ENCODE measurements at regions not wholly inside any gene's neighbourhood (a gene's known extent, or its start where the extent isn't known, plus 50 kb on each side); places are given as distances from the start of the nearest gene placed in this dataset.
"Not testable (repeated sequence)": the region's sequence is repeated elsewhere in the genome, so short reads cannot be mapped to it uniquely, and the experiment has no call there.

- H3K27ac ChIP-seq (ENCODE audit: low read depth, low read length): no peak overlapping the region
- H3K9ac ChIP-seq (ENCODE audit: low read length in 5 of 5): no peak overlapping the region
- H3K4me1 ChIP-seq (ENCODE audit: control insufficient read depth in 5 of 5, insufficient read depth in 5 of 5, low read length in 5 of 5): no peaks in the 10 kb centered on the region
- no peak overlapping the region for H3K4me3 ChIP-seq (ENCODE audit: low read depth in 1 of 5, low read length in 5 of 5)
- no peaks in the 10 kb centered on the region for H3K9me3 ChIP-seq (ENCODE audit: control insufficient read depth in 5 of 5, low read length in 5 of 5)
- peaks cover 0 to 6% (median 2%) of the 10 kb centered on the region in 5 donors for H3K27me3 ChIP-seq (ENCODE audit: control insufficient read depth in 5 of 5, insufficient read depth in 4 of 5, low read length in 5 of 5)
- H3K36me3 ChIP-seq (ENCODE audit: control insufficient read depth in 5 of 5, insufficient read depth in 5 of 5, low read length in 5 of 5): no peaks in the 10 kb centered on the region
Observed at GRCh38 chr2:2587354-2587753, 256.3 kb upstream of the MYT1L start.

- no peak overlapping the region for H3K27ac ChIP-seq (ENCODE audit: low read depth, low read length)
- H3K9me3 ChIP-seq (ENCODE audit: control insufficient read depth in 5 of 5, low read length in 5 of 5): no peaks in the 10 kb centered on the region
- H3K4me3 ChIP-seq (ENCODE audit: low read depth in 1 of 5, low read length in 5 of 5): no peak overlapping the region
- H3K36me3 ChIP-seq (ENCODE audit: control insufficient read depth in 5 of 5, insufficient read depth in 5 of 5, low read length in 5 of 5): no peaks in the 10 kb centered on the region
- peaks cover 0 to 6% (median 2%) of the 10 kb centered on the region in 5 donors for H3K27me3 ChIP-seq (ENCODE audit: control insufficient read depth in 5 of 5, insufficient read depth in 4 of 5, low read length in 5 of 5)
- no peaks in the 10 kb centered on the region for H3K4me1 ChIP-seq (ENCODE audit: control insufficient read depth in 5 of 5, insufficient read depth in 5 of 5, low read length in 5 of 5)
- no peak overlapping the region for H3K9ac ChIP-seq (ENCODE audit: low read length in 5 of 5)
Observed at GRCh38 chr2:2586931-2587330, 255.9 kb upstream of the MYT1L start.

GRCh38 chr2:2586068-2586776 is 255.1 kb upstream of the MYT1L start:
- Histone ChIP-seq H3K27ac (ENCODE audit: low read depth, low read length) (no peak overlapping the region), H3K36me3 (ENCODE audit: control insufficient read depth in 5 of 5, insufficient read depth in 5 of 5, low read length in 5 of 5) (no peaks in the 10 kb centered on the region), H3K4me3 (ENCODE audit: low read depth in 1 of 5, low read length in 5 of 5) (no peak overlapping the region), H3K9me3 (ENCODE audit: control insufficient read depth in 5 of 5, low read length in 5 of 5) (no peaks in the 10 kb centered on the region), H3K4me1 (ENCODE audit: control insufficient read depth in 5 of 5, insufficient read depth in 5 of 5, low read length in 5 of 5) (no peaks in the 10 kb centered on the region), H3K27me3 (ENCODE audit: control insufficient read depth in 5 of 5, insufficient read depth in 4 of 5, low read length in 5 of 5) (peaks cover 0 to 12% (median 0%) of the 10 kb centered on the region in 5 donors), H3K9ac (ENCODE audit: low read length in 5 of 5) (no peak overlapping the region)

- H3K4me1 ChIP-seq (ENCODE audit: control insufficient read depth in 5 of 5, insufficient read depth in 5 of 5, low read length in 5 of 5): no peaks in the 10 kb centered on the region
- no peak overlapping the region for H3K27ac ChIP-seq (ENCODE audit: low read depth, low read length)
- peaks cover 0 to 11% (median 0%) of the 10 kb centered on the region in 5 donors for H3K27me3 ChIP-seq (ENCODE audit: control insufficient read depth in 5 of 5, insufficient read depth in 4 of 5, low read length in 5 of 5)
- no peak overlapping the region for H3K9ac ChIP-seq (ENCODE audit: low read length in 5 of 5)
- H3K4me3 ChIP-seq (ENCODE audit: low read depth in 1 of 5, low read length in 5 of 5): no peak overlapping the region
- no peaks in the 10 kb centered on the region for H3K9me3 ChIP-seq (ENCODE audit: control insufficient read depth in 5 of 5, low read length in 5 of 5)
- no peaks in the 10 kb centered on the region for H3K36me3 ChIP-seq (ENCODE audit: control insufficient read depth in 5 of 5, insufficient read depth in 5 of 5, low read length in 5 of 5)
Observed at GRCh38 chr2:2582998-2583545, 252.0 kb upstream of the MYT1L start.

GRCh38 chr2:2581331-2582159 is 250.5 kb upstream of the MYT1L start:
- H3K36me3 ChIP-seq (ENCODE audit: control insufficient read depth in 5 of 5, insufficient read depth in 5 of 5, low read length in 5 of 5): no peaks in the 10 kb centered on the region
- H3K4me3 ChIP-seq (ENCODE audit: low read depth in 1 of 5, low read length in 5 of 5): no peak overlapping the region
- H3K27me3 ChIP-seq (ENCODE audit: control insufficient read depth in 5 of 5, insufficient read depth in 4 of 5, low read length in 5 of 5): peaks cover 0 to 11% (median 0%) of the 10 kb centered on the region in 5 donors
- H3K9me3 ChIP-seq (ENCODE audit: control insufficient read depth in 5 of 5, low read length in 5 of 5): no peaks in the 10 kb centered on the region
- peaks cover 0 to 3% (median 0%) of the 10 kb centered on the region in 5 donors for H3K4me1 ChIP-seq (ENCODE audit: control insufficient read depth in 5 of 5, insufficient read depth in 5 of 5, low read length in 5 of 5)
- no peak overlapping the region for H3K27ac ChIP-seq (ENCODE audit: low read depth, low read length)
- no peak overlapping the region for H3K9ac ChIP-seq (ENCODE audit: low read length in 5 of 5)

- not testable (repeated sequence) for H3K27ac ChIP-seq (ENCODE audit: low read depth, low read length); H3K9ac ChIP-seq (ENCODE audit: low read length in 5 of 5); H3K4me3 ChIP-seq (ENCODE audit: low read depth in 1 of 5, low read length in 5 of 5); H3K9me3 ChIP-seq (ENCODE audit: control insufficient read depth in 5 of 5, low read length in 5 of 5); H3K4me1 ChIP-seq (ENCODE audit: control insufficient read depth in 5 of 5, insufficient read depth in 5 of 5, low read length in 5 of 5); H3K36me3 ChIP-seq (ENCODE audit: control insufficient read depth in 5 of 5, insufficient read depth in 5 of 5, low read length in 5 of 5)
- H3K27me3 ChIP-seq (ENCODE audit: control insufficient read depth in 5 of 5, insufficient read depth in 4 of 5, low read length in 5 of 5): peaks cover 0 to 11% (median 0%) of the 10 kb centered on the region in 5 donors
Observed at GRCh38 chr2:2580841-2581240, 249.8 kb upstream of the MYT1L start.

GRCh38 chr2:2580341-2580740 is 249.3 kb upstream of the MYT1L start:
- Histone ChIP-seq H3K4me3 (ENCODE audit: low read depth in 1 of 5, low read length in 5 of 5) (no peak overlapping the region), H3K9me3 (ENCODE audit: control insufficient read depth in 5 of 5, low read length in 5 of 5) (no peaks in the 10 kb centered on the region), H3K27me3 (ENCODE audit: control insufficient read depth in 5 of 5, insufficient read depth in 4 of 5, low read length in 5 of 5) (peaks cover 0 to 11% (median 0%) of the 10 kb centered on the region in 5 donors), H3K27ac (ENCODE audit: low read depth, low read length) (no peak overlapping the region), H3K4me1 (ENCODE audit: control insufficient read depth in 5 of 5, insufficient read depth in 5 of 5, low read length in 5 of 5) (peaks cover 0 to 3% (median 0%) of the 10 kb centered on the region in 5 donors), H3K36me3 (ENCODE audit: control insufficient read depth in 5 of 5, insufficient read depth in 5 of 5, low read length in 5 of 5) (no peaks in the 10 kb centered on the region), H3K9ac (ENCODE audit: low read length in 5 of 5) (no peak overlapping the region)

GRCh38 chr2:2579814-2580213 is 248.7 kb upstream of the MYT1L start:
- Histone ChIP-seq H3K4me3 (ENCODE audit: low read depth in 1 of 5, low read length in 5 of 5) (no peak overlapping the region), H3K36me3 (ENCODE audit: control insufficient read depth in 5 of 5, insufficient read depth in 5 of 5, low read length in 5 of 5) (no peaks in the 10 kb centered on the region), H3K27ac (ENCODE audit: low read depth, low read length) (no peak overlapping the region), H3K9ac (ENCODE audit: low read length in 5 of 5) (no peak overlapping the region), H3K4me1 (ENCODE audit: control insufficient read depth in 5 of 5, insufficient read depth in 5 of 5, low read length in 5 of 5) (peaks cover 0 to 3% (median 0%) of the 10 kb centered on the region in 5 donors), H3K9me3 (ENCODE audit: control insufficient read depth in 5 of 5, low read length in 5 of 5) (no peaks in the 10 kb centered on the region), H3K27me3 (ENCODE audit: control insufficient read depth in 5 of 5, insufficient read depth in 4 of 5, low read length in 5 of 5) (peaks cover 0 to 11% (median 0%) of the 10 kb centered on the region in 5 donors)

GRCh38 chr2:2577407-2577831 is 246.3 kb upstream of the MYT1L start:
- no peak overlapping the region for H3K4me3 ChIP-seq (ENCODE audit: low read depth in 1 of 5, low read length in 5 of 5)
- peaks cover 0 to 9% (median 5%) of the 10 kb centered on the region in 5 donors for H3K27me3 ChIP-seq (ENCODE audit: control insufficient read depth in 5 of 5, insufficient read depth in 4 of 5, low read length in 5 of 5)
- peaks cover 0 to 3% (median 0%) of the 10 kb centered on the region in 5 donors for H3K4me1 ChIP-seq (ENCODE audit: control insufficient read depth in 5 of 5, insufficient read depth in 5 of 5, low read length in 5 of 5)
- H3K9me3 ChIP-seq (ENCODE audit: control insufficient read depth in 5 of 5, low read length in 5 of 5): peaks cover 0 to 10% (median 0%) of the 10 kb centered on the region in 5 donors
- H3K9ac ChIP-seq (ENCODE audit: low read length in 5 of 5): no peak overlapping the region
- no peak overlapping the region for H3K27ac ChIP-seq (ENCODE audit: low read depth, low read length)
- no peaks in the 10 kb centered on the region for H3K36me3 ChIP-seq (ENCODE audit: control insufficient read depth in 5 of 5, insufficient read depth in 5 of 5, low read length in 5 of 5)
